ENCODE measurements at regions not wholly inside any gene's neighbourhood (a gene's known extent, or its start where the extent isn't known, plus 50 kb on each side); places are given as distances from the start of the nearest gene placed in this dataset.

DNA sequence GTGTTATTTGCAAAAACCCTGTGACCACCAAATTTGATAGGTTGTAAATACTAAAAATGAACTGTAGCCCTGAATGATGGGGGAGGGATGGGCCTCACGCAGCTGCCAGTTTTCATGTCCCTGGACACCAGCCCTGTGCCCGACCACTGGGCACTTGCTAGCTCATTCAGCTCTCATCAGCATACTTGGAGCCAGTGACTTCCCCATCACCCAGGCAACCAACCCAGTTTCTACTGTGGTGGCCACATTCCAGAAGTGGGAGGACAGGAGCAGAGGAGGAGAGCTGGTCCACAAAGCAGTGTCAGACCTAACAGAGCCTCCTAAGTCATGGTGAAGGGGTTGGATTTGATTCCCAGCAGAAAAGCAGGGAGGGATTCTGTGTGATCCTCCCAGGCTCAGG is 128.2 kb downstream of the CPEB2 start:
- DNase-seq (ENCODE audit: low read depth, low spot score): no peak
- no peak overlapping the region for H3K4me3 ChIP-seq (ENCODE audit: low read length)

DNA sequence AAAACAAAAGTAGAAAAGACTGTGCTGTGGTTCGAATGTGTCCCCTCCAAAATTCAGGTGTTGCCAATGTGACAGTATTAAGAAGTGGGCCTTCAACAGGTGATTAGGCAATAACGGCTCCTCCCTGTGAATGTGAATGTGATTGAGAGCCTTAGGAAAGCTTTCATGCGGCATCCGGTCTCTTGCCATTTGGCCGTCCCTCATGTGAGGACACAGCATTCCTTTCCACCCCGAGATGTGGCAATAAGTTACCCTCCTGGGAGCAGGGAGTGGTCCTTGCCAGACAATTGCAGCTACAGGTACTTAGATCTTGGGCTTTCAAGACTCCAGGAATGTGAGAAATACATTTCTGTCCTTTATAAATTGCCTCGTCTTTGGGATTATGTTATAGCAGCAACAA is 129.3 kb downstream of the CPEB2 start:
- H3K4me3 ChIP-seq (ENCODE audit: low read length): no peak overlapping the region
- no peak for DNase-seq (ENCODE audit: low read depth, low spot score)

- no peak for DNase-seq (ENCODE audit: low read depth, low spot score)
- H3K4me3 ChIP-seq (ENCODE audit: low read length): no peak overlapping the region
Measured at GRCh38 chr4:15132739-15133138, 130.5 kb downstream of the CPEB2 start.

- no peak overlapping the region for H3K4me3 ChIP-seq (ENCODE audit: low read length)
- DNase-seq (ENCODE audit: low read depth, low spot score): no peak
Measured at GRCh38 chr4:15139599-15139998, 137.3 kb downstream of the CPEB2 start.

GRCh38 chr4:15142201-15142600 is 139.9 kb downstream of the CPEB2 start:
- DNase-seq (ENCODE audit: low read depth, low spot score): no peak

GRCh38 chr4:15143551-15143950 is 141.3 kb downstream of the CPEB2 start:
- no peak for DNase-seq (ENCODE audit: low read depth, low spot score)
- no peak overlapping the region for H3K4me3 ChIP-seq (ENCODE audit: low read length)

More at GRCh38 chr4:15142201-15142600, 139.9 kb downstream of the CPEB2 start:
- H3K4me3 ChIP-seq (ENCODE audit: low read length): no peak overlapping the region

GRCh38 chr4:15144249-15144966 is 142.1 kb downstream of the CPEB2 start:
- no peak overlapping the region for H3K4me3 ChIP-seq (ENCODE audit: low read length)
- no peak for DNase-seq (ENCODE audit: low read depth, low spot score)

DNA sequence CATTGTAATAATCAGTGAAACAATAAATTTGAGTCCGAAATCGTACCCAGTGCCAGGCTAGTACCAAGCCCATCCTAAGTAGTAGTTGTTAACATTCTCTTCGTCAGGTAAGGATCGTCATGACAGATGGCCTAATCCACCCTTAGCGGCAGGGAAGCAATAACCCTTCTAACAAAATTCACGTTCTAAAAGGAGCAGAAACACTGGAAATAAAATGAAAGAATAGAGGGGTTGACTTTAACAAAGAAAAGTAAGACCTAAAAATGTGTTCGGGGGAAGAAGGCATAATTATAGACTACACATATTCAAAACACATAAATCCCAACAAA is 142.7 kb downstream of the CPEB2 start:
- DNase-seq (ENCODE audit: low read depth, low spot score): no peak
- no peak overlapping the region for H3K4me3 ChIP-seq (ENCODE audit: low read length)

DNA sequence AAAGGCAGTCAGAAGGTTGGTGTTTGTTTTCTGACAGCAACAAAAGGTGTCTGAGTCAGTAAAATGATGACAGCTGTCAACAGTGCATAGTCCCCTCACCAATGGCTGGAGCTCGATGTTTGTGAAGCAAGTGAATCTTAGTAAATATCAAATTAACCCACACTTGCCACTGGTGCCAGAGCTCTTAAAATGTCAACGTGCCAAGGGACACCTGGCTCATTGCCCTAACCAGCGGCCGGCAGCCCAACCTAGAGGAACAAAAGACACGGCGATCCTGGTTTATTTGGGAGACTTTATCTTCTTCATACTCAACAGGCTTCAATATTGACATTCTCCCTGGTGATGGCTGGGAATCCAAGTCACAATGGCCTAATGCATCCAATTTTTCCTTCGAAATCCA is 143.4 kb downstream of the CPEB2 start:
- no peak overlapping the region for H3K4me3 ChIP-seq (ENCODE audit: low read length)
- no peak for DNase-seq (ENCODE audit: low read depth, low spot score)

- DNase-seq (ENCODE audit: low read depth, low spot score): no peak
- no peak overlapping the region for H3K4me3 ChIP-seq (ENCODE audit: low read length)
Measured at GRCh38 chr4:15147714-15148113, 145.4 kb downstream of the CPEB2 start.

- no peak for DNase-seq (ENCODE audit: low read depth, low spot score)
- no peak overlapping the region for H3K4me3 ChIP-seq (ENCODE audit: low read length)
Measured at GRCh38 chr4:15148199-15148598, 145.9 kb downstream of the CPEB2 start.

DNA sequence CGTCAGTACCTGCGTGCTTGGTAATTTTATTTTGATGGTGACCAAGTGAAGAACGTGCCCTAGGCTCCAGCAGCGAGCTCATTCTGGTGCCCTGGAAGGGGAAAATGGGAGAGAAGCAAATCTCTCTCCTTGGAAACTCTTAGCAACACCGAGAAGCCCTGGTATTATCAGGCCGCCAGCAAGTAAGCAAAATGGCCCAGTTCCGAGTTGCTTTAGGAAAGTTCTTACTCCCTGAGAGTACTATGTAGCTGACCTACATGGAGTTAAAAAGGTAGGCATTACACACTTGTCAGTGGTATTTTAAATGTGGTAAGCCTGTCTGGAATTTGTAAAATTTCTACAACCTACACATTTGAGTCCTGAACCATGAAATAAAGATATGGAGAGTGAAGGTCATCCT is 146.4 kb downstream of the CPEB2 start:
- H3K4me3 ChIP-seq (ENCODE audit: low read length): no peak overlapping the region
- DNase-seq (ENCODE audit: low read depth, low spot score): no peak

DNA sequence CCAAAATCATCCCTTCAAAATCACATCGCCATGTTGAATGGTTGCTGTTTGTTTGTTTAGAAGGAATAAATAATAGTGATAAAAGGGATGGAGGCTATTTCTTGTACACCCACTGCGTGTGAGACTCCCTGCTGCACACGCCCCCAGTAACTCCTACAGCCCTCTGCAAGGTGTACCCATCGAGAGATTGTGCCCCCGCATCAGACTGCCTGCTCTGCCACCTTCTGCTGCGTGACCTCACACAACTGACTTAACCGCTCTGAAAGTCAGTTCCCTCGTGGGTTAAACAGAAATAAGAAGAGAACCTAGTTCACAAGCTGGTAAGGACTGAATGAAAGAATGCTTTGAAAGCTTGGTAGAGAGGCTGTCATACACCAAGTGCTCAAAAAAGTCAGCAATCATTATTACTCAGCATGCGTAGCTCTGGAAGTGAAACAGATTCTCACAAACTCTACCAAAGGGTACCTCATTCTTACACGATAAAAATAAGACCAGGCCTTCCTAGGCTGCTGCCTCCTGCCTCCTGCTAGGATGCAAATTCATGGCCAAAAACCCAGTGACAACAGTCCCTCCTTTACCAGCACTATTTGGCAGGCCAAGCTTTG is 147.1 kb downstream of the CPEB2 start:
- no peak overlapping the region for H3K4me3 ChIP-seq (ENCODE audit: low read length)
- DNase-seq (ENCODE audit: low read depth, low spot score): no peak

DNA sequence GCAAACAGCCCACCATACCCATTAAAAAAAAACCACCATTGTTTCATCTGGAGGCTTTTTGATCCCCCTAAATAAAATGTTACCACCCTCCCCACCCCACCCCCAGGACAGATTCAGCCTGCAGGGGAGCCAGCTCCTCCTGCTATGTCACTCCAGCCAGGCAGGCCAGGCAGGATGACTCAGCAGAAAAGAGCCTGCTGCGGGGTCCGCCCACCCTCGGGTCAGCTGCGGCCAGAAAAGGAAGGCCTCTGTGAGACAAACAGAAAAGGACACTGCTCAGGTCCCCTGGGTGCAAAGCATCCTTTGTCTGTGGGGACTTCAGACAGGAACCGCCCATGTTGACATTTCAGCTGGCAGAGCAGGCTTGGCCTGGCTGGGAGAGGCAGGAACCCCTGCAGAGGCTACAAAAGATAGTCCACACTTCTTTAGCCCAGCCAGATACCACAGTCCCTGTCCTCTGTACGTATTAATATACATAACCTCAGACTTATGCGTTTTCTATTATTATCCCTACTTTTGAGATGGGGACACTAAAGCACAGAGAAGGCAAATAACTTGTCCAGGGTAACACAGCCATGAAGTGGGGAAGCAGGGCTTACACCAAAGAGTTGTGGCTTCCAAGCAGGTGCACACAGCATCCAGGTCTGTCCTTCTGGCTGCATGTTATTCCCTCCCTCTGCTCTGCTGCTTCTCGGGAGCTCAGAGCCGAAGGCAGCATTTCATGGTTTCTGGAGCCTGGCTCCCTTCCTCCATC is 147.7 kb downstream of the CPEB2 start:
- DNase-seq (ENCODE audit: low read depth, low spot score): no peak
- H3K4me3 ChIP-seq (ENCODE audit: low read length): no peak overlapping the region

DNA sequence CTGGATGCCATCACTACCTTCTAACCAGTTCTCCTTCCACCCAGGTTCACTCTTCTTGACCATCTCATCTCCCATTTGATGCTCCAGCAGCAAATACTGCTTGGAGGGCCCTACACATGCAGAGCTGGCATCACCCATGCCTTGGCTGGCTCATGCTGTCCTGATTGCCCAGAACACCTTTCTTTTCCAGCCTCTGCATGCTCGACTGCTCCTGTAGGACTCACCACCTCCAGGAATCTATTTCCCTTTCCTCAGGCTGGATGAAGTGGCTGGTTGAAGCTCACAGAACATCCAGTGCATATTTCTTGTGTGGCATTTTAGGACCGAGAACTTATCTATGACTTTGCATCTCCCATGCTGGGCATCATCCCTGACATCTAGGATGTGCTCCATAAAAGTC is 148.3 kb downstream of the CPEB2 start:
- no peak for DNase-seq (ENCODE audit: low read depth, low spot score)
- no peak overlapping the region for H3K4me3 ChIP-seq (ENCODE audit: low read length)

DNA sequence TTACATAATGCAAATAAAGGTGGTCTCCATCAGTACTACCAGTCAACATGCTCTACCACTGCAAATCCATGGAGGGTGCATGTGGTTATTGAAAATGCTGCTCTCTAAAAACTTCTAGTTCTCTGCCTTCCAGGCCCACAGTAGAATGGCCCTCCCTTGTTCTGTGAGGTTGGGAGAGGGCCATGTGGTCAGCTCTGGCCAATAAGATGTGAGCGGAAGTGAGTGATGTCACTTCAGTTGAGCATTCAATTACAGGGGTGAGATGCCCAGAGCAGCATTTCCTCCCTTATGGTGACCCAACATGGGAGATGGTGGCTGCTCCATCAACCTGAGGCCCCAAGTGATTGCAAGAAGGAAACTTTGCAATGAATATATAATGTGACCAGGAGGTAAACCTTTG is 148.8 kb downstream of the CPEB2 start:
- no peak for DNase-seq (ENCODE audit: low read depth, low spot score)
- no peak overlapping the region for H3K4me3 ChIP-seq (ENCODE audit: low read length)

DNA sequence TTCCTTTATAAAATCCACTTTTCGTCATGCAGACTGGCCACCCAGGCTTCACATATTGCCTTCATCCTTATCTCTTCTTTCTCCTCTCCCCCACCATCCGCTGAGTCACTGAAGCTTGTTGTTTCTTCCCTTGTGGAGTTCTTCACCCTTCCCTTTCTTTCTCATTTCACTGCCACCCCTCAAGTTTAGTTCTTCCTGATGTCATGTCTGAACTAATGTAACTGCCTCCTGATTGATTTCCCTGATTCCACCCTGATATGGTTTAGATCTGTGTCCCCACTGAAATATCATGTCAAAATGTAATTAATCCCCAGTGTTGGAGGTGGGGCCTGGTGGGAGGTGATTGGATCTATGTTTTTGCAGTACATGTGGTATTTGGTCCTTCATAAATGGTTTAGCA is 151.4 kb downstream of the CPEB2 start:
- H3K4me3 ChIP-seq (ENCODE audit: low read length): no peak overlapping the region

GRCh38 chr4:15158406-15159091 is 156.3 kb downstream of the CPEB2 start:
- DNase-seq (ENCODE audit: low read depth, low spot score): no peak

More for the DNA sequence above, 151.4 kb downstream of the CPEB2 start:
- DNase-seq (ENCODE audit: low read depth, low spot score): no peak

GRCh38 chr4:15159477-15160019 is 157.3 kb downstream of the CPEB2 start:
- DNase-seq (ENCODE audit: low read depth, low spot score): no peak
- no peak overlapping the region for H3K4me3 ChIP-seq (ENCODE audit: low read length)

More at GRCh38 chr4:15158406-15159091, 156.3 kb downstream of the CPEB2 start:
- no peak overlapping the region for H3K4me3 ChIP-seq (ENCODE audit: low read length)

DNA sequence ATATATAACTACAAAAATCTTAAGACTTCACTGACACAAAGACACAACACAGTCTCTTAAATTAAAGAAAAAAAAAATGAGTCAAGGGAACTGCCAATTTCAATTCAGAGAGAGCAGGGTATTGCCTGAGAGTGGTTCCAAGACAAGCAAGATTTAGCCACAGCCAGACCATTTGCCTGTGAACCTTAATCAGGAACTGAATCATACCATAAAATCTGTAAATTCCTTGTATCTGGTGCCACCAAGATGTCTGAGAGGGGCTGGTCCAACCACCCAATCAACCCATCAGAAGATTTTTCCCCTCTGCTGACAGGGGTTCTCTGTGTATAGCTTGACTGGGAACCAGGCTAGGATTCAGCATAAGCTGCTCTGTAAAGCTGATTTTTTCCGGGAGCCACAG is 159.2 kb downstream of the CPEB2 start:
- DNase-seq (ENCODE audit: low read depth, low spot score): no peak

More for the DNA sequence above, 159.2 kb downstream of the CPEB2 start:
- H3K4me3 ChIP-seq (ENCODE audit: low read length): no peak overlapping the region

Measured in Jurkat, Clone E6-1 (cell line).